HFF-Myc (cell line): ENCODE measurements at regions not wholly inside any gene's neighbourhood (a gene's known extent, or its start where the extent isn't known, plus 50 kb on each side); places are given as distances from the start of the nearest gene placed in this dataset.

ENCODE experiments used
- DNase-seq: peaks from one replicate; pipeline ENCODE4 v3.0.0-alpha.2; 2011; ENCODE audit warnings: low read depth; ENCODE audit errors: extremely low read depth
- H3K4me3 ChIP-seq: replicated peaks from 2 replicates; pipeline ENCODE4 v1.5.1; 2011; ENCODE audit warnings: low read depth, mild to moderate bottlenecking, control low read depth, low read length
- TF ChIP-seq, protein P1 (sequence below): IDR thresholded peaks from 2 replicates; pipeline ENCODE4 v1.5.1; 2012; ENCODE audit warnings: mild to moderate bottlenecking, low read depth, low read length, control low read depth; ENCODE audit errors: missing control alignments

DNA sequence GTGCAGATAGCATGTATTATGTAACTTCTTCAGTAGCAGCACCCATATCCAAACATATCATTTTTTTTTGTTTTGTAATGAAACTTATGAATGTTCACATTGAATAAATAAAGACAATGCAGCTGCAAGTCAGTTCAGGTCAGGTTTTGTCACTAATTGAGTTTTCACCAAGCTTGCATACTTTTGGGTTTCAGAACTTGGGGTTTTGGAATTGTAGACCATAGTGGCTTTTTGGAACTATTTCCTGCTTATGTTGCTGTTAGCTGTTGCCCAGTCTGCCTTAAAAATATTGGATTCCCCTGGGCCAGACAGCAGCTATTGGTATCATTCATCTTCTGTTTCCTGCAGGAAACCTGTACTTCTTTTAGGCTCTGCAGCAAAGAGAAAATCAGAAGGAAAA, 113.4 kb upstream of the LIMCH1 start:
- TF ChIP-seq, protein P1, sequence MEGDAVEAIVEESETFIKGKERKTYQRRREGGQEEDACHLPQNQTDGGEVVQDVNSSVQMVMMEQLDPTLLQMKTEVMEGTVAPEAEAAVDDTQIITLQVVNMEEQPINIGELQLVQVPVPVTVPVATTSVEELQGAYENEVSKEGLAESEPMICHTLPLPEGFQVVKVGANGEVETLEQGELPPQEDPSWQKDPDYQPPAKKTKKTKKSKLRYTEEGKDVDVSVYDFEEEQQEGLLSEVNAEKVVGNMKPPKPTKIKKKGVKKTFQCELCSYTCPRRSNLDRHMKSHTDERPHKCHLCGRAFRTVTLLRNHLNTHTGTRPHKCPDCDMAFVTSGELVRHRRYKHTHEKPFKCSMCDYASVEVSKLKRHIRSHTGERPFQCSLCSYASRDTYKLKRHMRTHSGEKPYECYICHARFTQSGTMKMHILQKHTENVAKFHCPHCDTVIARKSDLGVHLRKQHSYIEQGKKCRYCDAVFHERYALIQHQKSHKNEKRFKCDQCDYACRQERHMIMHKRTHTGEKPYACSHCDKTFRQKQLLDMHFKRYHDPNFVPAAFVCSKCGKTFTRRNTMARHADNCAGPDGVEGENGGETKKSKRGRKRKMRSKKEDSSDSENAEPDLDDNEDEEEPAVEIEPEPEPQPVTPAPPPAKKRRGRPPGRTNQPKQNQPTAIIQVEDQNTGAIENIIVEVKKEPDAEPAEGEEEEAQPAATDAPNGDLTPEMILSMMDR = no peak
- H3K4me3 ChIP-seq = no peak overlapping the region
- no peak for DNase-seq

DNA sequence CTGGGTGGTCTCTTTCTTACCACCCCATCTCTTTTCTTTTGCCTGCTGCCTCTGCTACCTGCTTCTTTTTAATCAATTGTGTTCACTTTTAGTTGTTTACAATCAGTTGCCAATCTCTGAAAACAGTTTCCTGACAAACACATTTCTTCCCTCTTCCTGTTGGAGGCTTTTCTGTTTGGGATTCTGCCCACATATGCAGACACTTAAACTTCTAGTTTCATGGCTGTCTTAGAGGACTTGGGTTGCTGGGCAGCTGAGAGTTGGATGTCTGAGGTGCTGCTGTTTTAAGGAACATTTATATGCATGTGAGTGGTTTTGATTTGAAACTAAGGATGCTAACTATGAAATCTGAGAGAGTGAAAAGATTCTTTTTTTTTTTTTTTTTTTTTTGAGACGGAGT, 112.3 kb upstream of the LIMCH1 start:
- TF ChIP-seq, protein P1 = no peak
- H3K4me3 ChIP-seq = no peak overlapping the region
- no peak for DNase-seq

DNA sequence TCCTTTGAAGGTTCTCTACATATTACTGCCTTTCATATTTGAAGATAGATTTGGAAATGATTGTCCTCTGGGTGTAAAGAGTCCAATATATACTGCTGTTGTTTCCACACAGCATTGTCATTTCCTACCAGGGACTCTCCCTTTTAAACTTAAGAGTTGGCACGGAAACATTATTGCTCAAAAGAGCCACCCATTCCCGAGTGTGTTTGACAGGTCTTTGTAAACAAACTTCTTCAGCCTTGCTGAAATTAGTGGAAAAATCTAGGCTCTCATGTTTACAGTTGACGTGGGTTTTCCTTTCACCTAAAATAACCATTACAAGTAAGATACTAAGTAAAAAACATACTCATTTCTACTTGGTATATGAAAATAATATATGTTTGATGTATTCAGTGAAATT, 111.4 kb upstream of the LIMCH1 start:
- no peak for DNase-seq
- TF ChIP-seq, protein P1 = no peak
- H3K4me3 ChIP-seq = no peak overlapping the region

DNA sequence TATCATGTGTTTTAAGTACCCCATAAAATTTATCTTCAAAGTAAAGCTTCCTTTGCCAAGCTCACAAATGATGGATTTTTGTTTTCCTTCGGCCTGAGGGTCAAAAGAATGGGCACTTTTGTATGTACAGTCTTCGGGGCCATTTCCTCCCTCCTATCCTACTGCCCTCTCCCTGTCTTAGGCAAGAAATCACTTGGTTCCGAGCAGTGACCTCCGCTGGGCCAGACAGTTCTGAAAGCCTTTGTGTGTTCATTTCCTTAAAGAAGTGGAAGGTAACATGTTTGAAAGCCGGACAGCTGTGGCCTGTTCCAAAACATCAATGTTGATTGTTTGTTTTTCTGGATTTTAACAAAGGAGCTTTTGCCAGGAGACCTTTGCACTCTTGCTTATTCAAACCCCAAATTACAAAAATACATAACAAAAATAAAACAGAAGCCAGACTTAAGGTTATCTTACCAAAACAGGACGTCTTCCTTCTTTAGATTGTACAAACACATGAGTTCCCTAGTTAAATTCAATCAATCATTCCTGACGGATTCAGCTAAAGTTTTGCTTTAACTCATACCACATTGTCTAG, 110.6 kb upstream of the LIMCH1 start:
- no peak for DNase-seq
- H3K4me3 ChIP-seq = no peak overlapping the region
- TF ChIP-seq, protein P1 = no peak

DNA sequence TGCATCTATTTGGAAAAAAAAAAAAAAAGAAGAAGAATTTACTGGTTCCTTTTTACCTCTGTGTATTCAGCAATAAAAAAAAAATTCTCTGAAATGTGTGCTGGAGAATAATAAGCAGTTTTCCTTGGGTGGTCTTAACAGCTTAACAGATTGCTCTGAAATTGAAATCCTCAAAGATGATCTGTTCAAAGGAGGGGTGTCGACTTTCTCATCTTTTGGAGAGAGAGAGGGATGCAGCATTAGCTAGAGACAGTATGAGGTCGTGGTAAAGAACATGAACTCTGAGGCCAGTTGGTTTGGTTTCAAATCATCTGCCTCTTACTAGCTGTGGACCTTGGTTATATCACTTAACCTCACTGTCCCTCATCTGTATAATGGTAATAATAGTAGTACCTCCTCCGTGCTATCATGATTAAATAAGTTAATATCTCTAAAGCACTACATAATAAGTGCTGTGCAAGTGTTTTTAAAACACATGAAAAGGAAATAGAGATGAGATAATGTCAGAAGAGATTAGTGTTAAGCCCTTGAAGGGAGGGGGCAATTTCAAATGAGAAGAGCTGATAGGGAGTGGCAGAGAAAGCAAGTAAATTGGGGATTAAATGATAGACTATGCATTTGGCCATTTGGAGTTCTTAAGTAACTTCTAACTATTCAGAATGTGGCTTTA, 109.9 kb upstream of the LIMCH1 start:
- no peak overlapping the region for H3K4me3 ChIP-seq
- no peak for DNase-seq
- TF ChIP-seq, protein P1 = no peak

DNA sequence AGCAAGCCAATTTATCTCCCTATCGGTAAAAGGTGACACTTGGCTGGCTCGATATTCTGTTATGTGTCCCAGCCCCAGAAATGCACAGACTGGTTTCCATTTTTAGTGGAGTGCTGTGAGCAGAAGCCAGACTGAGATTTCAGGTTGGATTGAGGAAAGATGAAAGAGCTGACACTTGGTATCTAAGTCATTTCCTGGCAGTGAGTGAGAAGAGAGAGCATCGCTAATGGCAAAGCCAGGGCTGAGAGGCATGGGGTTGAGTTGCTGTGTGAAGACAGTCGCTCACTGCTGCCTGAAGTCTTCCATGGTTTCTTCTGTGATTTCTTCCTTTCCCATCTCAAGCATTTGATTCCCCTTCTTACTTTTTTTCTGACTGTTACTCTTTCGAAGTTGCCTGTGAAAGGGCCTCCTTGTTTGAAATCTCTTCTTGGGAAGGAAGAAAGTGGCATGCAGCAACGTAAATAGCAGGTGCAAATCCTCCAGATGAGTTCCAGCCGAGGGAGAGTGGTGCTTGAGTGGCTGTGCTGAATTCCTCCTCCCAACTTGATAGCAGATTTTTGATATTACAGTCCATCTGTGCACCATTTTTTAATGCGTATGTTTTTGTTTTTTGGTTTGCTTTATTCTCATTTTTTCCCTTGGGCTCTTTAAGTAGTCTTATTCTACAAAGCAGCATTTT, 109.2 kb upstream of the LIMCH1 start:
- H3K4me3 ChIP-seq = no peak overlapping the region
- no peak for DNase-seq
- TF ChIP-seq, protein P1 = no peak

DNA sequence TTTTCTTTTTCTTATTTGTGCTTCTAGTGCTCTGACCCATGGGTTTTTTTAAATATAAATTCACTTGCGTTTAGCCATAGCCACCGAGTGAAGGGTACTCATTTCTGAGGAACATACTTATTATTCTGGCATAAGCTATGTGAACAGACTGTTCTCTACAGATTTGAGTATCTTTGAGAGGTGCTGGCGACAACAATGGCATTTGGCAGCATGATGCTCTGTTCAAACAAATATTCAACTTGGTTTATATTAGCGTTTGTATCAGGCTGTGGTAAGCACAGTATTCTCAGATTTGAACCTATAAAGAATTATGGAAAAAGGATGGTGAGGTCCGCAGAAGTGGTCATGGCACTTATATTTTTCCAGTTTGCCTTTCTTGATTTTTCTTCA, 108.7 kb upstream of the LIMCH1 start:
- TF ChIP-seq, protein P1 = no peak

More for the DNA sequence above, 108.7 kb upstream of the LIMCH1 start:
- H3K4me3 ChIP-seq = no peak overlapping the region
- DNase-seq = no peak
